Fibroblast of skin of left biceps (primary cell): ENCODE measurements at regions not wholly inside any gene's neighbourhood (a gene's known extent, or its start where the extent isn't known, plus 50 kb on each side); places are given as distances from the start of the nearest gene placed in this dataset.

Experiments used
- DNase-seq, 2 experiments: peaks; one replicate each; pipeline ENCODE4 v3.0.0-alpha.2; 2013; ENCODE audit warnings: low read depth in 2 of 2

DNA sequence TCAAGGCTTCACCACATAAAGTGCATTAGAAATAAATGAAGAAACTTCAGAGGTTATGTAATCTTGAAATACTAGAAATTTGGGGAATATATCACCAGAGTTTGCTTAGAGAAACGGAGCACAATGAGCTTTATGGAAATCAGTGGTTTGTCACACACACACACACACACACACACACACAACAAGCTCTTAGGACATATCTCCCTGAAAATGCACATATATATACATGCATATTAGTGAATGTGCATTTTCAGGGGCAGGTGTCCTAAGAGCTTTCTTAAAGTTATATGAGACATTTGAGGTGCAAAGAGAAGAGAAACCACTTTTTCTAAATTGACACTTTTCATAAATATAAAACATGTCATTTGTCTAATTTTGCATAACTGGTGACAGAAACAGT is 93.7 kb upstream of the CARD18 start:
- no peak for DNase-seq

- no peak for DNase-seq
These were observed 92.5 kb upstream of the CARD18 start for GRCh38 chr11:105232021-105232420.

DNA sequence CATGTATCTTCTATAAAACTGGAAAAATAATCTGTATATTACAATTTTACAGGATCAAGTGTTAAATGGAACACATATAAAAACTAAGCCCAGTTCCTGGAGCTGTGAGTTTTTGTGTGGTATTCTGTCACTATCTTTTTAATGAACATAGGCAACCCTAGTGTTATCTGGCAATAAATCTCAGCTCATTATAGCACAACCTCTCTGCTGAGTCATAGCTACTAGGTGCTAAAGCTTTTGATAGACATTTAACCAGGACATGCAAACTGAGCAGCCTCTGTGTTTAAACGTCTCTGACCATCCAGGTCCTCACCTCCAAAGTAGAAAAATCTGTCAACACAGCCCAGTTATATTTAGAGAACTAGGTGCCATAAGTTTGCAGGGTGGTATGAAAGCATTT is 91.0 kb upstream of the CARD18 start:
- DNase-seq = no peak

GRCh38 chr11:105229761-105230160 is 90.2 kb upstream of the CARD18 start:
- DNase-seq = no peak

- peak in 1 of 2 experiments; percentile 50 for DNase-seq
These were observed 89.7 kb upstream of the CARD18 start for GRCh38 chr11:105229257-105229656.

DNA sequence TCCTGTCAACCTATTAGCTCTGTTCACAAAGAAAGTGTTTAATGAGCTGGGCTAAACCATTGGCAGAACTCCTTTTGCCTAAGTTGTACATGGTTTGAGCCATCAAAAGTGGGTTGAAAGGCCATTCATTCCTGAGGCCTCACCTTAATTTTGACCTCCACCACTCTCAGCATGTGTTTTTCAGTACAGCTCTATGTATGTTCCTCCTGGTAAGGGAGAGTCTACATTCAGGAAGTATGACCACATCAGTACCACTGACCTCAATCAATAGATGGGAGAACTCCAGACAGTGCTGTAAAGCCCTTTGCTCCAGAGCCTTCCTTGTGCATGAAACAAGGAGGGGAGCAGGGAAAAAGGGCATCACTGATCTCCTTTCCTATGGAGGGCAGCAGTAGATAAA is 87.8 kb upstream of the CARD18 start:
- DNase-seq = no peak

DNA sequence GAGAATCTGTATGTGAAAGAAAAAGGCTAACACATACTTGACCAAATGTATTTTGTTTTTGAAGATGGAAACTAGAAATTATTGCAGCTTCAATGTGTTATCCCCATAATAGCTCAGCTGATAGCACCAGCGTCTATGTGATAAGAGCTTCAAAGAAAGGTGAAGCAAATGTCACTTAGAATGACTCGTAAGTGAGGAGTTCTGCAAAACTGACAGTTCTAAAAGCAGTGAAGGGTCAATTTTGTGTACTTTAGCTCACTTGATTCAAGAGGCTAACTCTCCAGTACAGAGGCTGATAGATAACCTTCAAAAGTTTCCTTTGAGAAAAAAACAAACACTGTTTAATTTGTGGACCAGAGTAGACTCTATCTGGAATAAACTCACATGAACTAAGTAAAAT is 87.2 kb upstream of the CARD18 start:
- DNase-seq = no peak

- DNase-seq = peak in 1 of 2 experiments; percentile 51
These were observed 86.5 kb upstream of the CARD18 start for GRCh38 chr11:105226091-105226490.

GRCh38 chr11:105224482-105225253 is 85.1 kb upstream of the CARD18 start:
- DNase-seq = no peak

- DNase-seq = no peak
These were observed 80.6 kb upstream of the CARD18 start for GRCh38 chr11:105220121-105220520.

DNA sequence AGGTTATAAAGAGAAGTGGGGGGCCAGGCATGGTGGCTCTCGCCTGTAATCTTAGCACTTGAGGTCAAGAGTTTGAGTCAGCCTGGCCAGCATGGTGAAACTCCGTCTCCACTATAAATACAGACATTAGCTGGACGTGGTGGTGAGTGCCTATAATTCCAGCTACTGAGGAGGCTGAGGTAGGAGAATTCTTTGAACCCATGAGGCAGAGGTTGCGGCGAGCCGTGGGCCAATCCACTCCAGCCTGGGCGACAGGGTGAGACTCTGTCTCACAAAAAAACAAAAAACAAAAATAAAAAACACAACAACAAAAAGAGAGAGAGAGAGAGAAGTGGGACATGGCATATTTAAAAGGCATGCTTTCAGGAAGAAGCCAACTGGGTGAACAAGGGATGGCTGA is 80.1 kb upstream of the CARD18 start:
- DNase-seq = no peak

GRCh38 chr11:105219269-105219668 is 79.7 kb upstream of the CARD18 start:
- no peak for DNase-seq

DNA sequence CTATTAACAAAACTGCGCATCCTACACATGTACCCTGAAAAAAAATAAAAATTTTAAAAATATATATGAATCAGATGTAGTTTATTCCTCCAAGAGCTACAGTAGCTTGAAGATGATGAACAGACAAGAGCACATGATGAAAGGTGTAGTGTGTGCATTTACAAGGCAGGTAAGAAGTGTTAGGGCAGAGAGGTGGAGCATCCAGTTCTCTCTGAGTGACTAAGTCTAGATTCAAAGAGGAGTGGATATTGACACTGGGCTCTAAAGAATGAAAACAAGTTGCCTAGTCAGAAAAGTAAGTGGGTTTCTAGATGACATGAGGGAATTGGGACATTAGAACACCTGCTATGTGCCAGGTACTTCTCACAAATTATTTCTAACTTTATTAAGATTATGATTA is 76.0 kb upstream of the CARD18 start:
- no peak for DNase-seq

DNA sequence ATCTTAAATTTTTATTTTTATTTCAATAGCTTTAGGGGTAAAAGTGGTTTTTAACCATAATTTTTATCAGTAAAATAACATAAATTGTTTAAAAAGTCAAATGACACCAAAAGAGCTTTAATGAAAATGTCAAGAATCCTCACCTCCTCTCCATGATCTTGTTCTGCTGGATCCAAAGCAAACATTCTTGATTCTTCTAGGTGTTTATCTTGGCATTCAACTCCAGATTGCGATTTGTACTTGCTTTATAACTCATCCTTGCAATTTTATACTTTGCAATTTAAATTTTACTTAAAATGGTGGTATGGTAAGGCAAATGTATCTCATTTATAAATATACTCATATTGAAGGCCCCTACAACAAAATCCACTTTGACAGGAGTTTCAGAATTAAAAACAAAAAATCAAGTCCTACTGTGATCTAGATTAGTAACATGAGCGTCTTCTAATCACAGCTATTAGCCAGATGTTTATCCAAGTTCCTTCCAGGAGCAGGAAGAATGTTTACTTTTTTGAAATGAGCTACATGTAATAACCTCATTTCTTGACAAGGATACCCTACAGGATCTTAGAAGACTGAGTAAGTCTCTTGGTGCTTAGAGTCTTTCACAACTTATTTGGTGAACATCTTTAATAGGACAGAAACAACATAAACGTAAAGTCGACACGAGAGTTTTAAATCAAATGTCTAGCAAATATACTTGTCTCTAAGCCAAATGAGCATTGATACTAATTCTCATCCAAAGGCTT is 72.4 kb upstream of the CARD18 start:
- no peak for DNase-seq

- DNase-seq = no peak
These were observed 68.5 kb upstream of the CARD18 start for GRCh38 chr11:105208019-105208418.

DNA sequence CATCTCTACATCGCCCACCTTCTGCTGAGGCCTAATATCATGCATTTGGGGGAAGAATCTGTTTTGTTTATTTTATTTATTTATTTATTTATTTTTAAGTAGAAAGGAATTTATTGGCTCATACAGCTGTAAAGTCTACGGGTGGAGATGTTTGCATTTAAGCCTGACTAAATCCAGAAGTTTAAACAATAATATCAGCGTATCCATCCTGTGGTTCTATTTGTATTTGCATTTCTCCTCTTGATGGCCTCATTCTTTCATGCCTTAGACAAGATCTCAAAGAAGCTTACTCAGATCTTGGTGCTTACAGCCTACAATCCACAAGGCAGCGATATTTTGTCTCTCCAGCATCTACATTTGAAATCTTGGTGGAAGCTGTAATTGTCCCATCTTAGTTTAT is 67.1 kb upstream of the CARD18 start:
- no peak for DNase-seq

DNA sequence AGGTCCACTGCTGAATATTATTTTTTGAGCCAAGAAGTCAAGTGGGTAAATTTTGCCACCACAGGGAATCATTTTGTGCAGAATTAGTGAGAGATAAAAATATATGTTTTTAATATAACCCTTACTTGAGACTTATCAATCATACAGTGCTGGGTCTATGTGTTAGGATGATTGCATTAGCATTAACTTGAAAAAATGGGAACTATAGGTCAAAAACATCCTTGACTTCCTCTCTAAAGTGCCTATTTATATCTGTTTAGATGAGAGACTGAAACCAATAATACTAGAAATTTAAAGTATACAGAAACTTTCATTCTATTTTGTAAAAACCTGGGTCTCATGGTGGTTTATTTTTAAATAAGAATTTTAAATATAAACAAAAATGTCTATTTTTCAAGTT is 65.1 kb upstream of the CARD18 start:
- DNase-seq = no peak

GRCh38 chr11:105203569-105204240 is 64.1 kb upstream of the CARD18 start:
- no peak for DNase-seq

DNA sequence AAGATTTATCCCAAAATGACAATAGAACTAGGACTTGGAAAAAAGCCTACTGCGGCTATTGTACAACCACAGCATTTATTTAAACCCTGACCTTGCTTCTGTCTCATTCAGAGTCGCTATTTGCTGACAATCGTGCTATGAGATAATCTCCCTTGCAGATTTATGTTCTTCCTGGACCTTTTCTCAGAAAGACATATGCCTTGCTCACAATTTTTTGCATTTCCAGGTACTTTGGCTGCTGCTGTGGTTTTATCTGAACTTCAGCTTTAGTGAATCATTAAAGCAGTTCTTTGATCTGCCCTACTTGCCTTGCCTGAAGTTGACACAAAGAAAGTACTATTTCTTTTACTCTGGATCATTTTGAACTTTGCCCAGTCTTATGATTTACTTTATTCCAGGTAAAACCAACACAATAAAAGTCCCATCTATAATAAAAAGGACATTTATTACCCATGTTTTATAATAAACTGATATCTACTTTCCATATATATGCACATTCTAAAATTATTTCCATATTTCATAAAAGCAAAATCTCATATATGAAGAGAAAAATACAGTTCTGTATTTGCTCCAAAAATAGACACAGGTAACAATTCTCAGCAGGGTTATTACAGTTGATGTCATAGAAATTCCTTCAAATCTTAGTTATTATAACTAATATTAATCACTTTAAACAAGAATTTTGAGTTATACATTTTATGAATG is 63.4 kb upstream of the CARD18 start:
- DNase-seq = no peak

DNA sequence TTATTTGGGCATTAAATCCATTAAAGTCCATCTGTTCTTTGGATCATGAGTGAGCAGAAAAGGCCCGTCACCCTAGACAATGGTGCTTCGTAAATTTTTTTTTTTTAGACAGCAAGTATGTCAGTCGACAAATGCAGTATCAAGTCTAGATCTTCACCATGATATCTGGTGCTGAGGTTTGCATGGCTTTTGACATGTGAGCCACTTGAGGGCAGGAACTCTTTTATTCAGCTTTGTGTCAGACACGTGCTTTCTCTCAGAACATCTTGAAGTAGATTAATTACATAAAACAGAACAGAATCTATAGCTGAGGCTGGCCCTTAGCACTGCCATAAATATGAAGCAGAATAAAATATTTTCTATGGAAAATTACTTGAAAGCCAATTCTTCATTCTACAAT is 62.9 kb upstream of the CARD18 start:
- no peak for DNase-seq

DNA sequence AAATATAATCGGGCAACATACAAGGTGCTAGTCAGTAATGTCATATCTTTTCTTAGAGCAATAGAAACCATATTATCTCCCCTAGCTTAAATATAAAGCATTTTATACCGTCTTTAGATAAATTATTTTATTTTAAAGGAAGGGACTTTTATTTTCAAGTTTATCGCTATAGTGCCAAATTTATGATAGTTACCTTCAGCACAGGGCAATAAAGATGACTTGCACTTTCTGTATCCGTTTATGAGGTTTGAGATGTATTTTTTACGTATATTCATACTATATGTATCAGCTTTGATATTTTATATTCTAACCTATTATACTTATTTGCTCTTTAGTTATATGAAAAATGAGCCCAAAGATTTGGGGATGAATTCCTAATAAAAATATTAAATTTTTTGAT is 61.6 kb upstream of the CARD18 start:
- DNase-seq = no peak
